BLaER1 treated with 17β-estradiol and CSF1 and Interleukin-3, amounts not matched to agents 10 nM and 100 nM (cell line): ENCODE measurements at regions not wholly inside any gene's neighbourhood (a gene's known extent, or its start where the extent isn't known, plus 50 kb on each side); places are given as distances from the start of the nearest gene placed in this dataset.

Experiments
- H3K27ac ChIP-seq, 11 experiments: shearing (Covaris generic); formaldehyde crosslinking; 2 replicates each; pipeline ENCODE4 v1.8.1; 2022
- H3K27me3 ChIP-seq, 11 experiments: shearing (Covaris generic); formaldehyde crosslinking; 2 replicates each; pipeline ENCODE4 v1.8.1; 2022
- H3K36me3 ChIP-seq, 11 experiments: shearing (Covaris generic); formaldehyde crosslinking; 2 replicates each; pipeline ENCODE4 v1.8.1; 2022
- H3K4me1 ChIP-seq, 10 experiments: shearing (Covaris generic); formaldehyde crosslinking; 2 replicates each; pipeline ENCODE4 v1.8.1; 2022
- H3K4me2 ChIP-seq, 11 experiments: shearing (Covaris generic); formaldehyde crosslinking; 2 replicates each; pipeline ENCODE4 v1.8.1; 2022
- H3K4me3 ChIP-seq, 10 experiments: shearing (Covaris generic); formaldehyde crosslinking; 2 replicates each; pipeline ENCODE4 v1.8.1; 2022
- H3K9ac ChIP-seq, 11 experiments: shearing (Covaris generic); formaldehyde crosslinking; 2 replicates each; pipeline ENCODE4 v1.8.1; 2022
- H3K9me3 ChIP-seq, 11 experiments: shearing (Covaris generic); formaldehyde crosslinking; replicated peaks in 1 of 11; 2 replicates each; pipeline ENCODE4 v1.8.1; 2022
- H4K20me1 ChIP-seq, 11 experiments: shearing (Covaris generic); formaldehyde crosslinking; 2 replicates each; pipeline ENCODE4 v1.8.1; 2022
- Cebpa-rat ChIP-seq, 11 experiments: shearing (Covaris generic); IDR thresholded peaks; 2 replicates each; pipeline ENCODE4 v1.8.1; 2022

DNA sequence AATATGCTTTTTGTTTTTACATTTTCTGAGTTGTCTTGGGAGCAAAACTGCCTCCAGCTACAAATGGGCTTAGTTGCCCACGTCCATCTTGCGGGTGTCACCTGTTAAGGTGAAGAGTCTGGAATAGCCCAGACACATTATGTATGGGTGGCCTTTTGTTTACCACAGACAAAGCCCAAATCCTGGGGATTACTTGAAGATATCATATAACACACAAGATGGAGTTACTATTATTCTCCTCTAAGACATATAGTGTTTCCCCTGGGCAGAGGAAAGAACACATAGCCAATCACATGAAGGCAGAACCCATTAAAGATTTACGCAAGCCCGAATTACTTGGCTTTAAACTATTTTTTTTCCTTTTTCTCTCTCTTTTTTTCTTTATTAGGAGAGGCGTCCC, 625.6 kb upstream of the FAM241A start:
- TF ChIP-seq Cebpa-rat (IDR thresholded peaks at IDR 0.05) = no peak
- no peaks in the 10 kb centered on the region for H3K27me3 ChIP-seq
- no peaks in the 10 kb centered on the region for H3K36me3 ChIP-seq
- H3K9me3 ChIP-seq = no peaks in the 10 kb centered on the region
- no peak overlapping the region for H3K27ac ChIP-seq
- no peak overlapping the region for H3K4me2 ChIP-seq
- no peaks in the 10 kb centered on the region for H4K20me1 ChIP-seq
- H3K4me1 ChIP-seq = no peaks in the 10 kb centered on the region
- H3K9ac ChIP-seq = no peak overlapping the region
- H3K4me3 ChIP-seq = no peak overlapping the region

DNA sequence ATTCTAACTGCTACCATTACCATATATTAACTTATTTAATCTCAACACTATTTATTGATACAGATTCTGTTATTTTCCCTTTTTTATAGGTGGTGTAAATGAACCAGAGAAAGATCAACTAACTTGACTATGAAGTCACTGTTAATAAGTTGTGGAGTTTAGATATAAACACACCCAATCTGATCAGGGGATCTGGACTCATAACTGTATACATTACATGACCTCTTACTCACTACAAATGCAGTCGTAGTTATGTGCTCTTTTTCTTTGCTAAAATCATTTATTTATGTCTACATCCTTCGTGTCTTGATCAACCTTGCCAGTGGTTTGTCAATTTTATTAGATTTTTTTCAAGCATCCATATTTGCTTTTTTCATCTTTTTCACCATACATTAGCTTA, 614.8 kb upstream of the FAM241A start:
- TF ChIP-seq Cebpa-rat (IDR thresholded peaks at IDR 0.05) = no peak
- Histone ChIP-seq H3K36me3 (no peaks in the 10 kb centered on the region), H3K27me3 (no peaks in the 10 kb centered on the region), H3K4me1 (no peaks in the 10 kb centered on the region), H3K9me3 (peaks cover 0 to 6% (median 0%) of the 10 kb centered on the region in 11 experiments; a peak in 2 of 22 replicates), H3K9ac (no peak overlapping the region), H4K20me1 (no peaks in the 10 kb centered on the region), H3K4me3 (no peak overlapping the region), H3K27ac (no peak overlapping the region), H3K4me2 (no peak overlapping the region)

DNA sequence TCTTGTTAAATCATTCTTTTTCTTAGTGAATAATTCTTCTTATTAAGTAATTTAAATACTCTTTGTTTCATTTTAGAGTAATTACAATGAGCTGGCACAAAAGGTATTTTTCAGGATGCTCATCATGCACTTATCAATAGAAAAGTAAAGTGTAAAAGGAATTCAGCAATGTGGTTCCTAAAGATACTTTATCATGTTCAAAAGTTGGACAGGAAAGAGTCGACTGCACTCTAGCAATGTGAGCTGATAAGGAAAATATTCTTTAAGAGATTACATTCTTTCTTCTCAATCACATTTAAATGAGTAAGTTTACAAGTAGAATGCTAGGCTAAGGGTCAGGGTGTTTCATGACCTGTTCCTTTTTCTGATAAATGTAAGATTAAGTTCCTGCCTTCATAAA, 609.5 kb upstream of the FAM241A start:
- Histone ChIP-seq H3K4me2 (no peak overlapping the region), H3K27ac (no peak overlapping the region), H3K9me3 (no peaks in the 10 kb centered on the region), H3K36me3 (no peaks in the 10 kb centered on the region), H3K4me3 (no peak overlapping the region), H4K20me1 (no peaks in the 10 kb centered on the region), H3K9ac (no peak overlapping the region), H3K4me1 (no peaks in the 10 kb centered on the region), H3K27me3 (no peaks in the 10 kb centered on the region)
- TF ChIP-seq Cebpa-rat (IDR thresholded peaks at IDR 0.05) = no peak

DNA sequence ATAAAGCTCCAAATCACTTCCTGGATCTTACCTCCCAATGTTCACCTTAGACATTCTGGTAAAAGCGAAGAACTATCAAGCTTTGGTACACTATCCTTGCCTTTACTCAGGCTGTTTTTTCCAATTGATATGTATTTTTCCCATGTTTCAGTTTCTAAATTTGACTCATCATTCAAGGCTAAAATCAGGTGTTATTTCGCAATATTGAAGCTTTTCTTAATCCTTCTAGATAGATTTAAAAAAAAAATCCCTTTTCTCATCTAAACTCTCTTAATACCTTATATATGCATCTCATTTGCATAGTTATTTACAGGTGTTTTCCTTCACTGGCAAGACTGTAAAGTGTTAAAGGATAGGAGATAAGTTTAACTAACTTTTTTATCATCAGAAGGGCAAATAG, 608.1 kb upstream of the FAM241A start:
- peak in 2 of 11 experiments; percentile 50; a peak in 2 of 22 replicates for TF ChIP-seq Cebpa-rat (IDR thresholded peaks at IDR 0.05)
- no peaks in the 10 kb centered on the region for H3K27me3 ChIP-seq
- no peak overlapping the region for H3K9ac ChIP-seq
- no peaks in the 10 kb centered on the region for H3K9me3 ChIP-seq
- H3K27ac ChIP-seq = no peak overlapping the region
- no peaks in the 10 kb centered on the region for H4K20me1 ChIP-seq
- H3K4me3 ChIP-seq = no peak overlapping the region
- H3K36me3 ChIP-seq = no peaks in the 10 kb centered on the region
- H3K4me1 ChIP-seq = no peaks in the 10 kb centered on the region
- no peak overlapping the region for H3K4me2 ChIP-seq

DNA sequence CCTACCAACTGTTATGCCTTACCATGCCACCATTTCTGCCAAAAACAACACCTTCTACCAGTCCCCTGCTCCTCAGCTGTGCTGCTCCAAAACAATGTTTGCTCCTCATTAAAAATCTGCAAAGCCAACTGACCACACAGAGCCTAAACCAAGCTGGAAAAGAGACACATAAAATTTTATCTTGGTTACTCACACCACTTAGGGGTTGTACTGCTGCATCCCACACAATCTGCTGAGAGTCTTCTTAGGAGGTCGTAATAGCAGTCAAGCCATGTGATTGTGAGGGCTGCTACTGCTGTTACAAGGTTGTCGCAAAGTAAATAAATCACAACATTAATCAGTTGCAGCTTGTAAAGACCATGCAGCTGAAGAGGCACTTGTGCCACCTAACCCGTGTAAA, 607.4 kb upstream of the FAM241A start:
- Histone ChIP-seq H3K27ac (no peak overlapping the region), H3K9me3 (no peaks in the 10 kb centered on the region), H3K4me1 (no peaks in the 10 kb centered on the region), H3K4me3 (no peak overlapping the region), H3K4me2 (no peak overlapping the region), H3K9ac (no peak overlapping the region), H3K27me3 (no peaks in the 10 kb centered on the region), H4K20me1 (no peaks in the 10 kb centered on the region), H3K36me3 (no peaks in the 10 kb centered on the region)
- no peak for TF ChIP-seq Cebpa-rat (IDR thresholded peaks at IDR 0.05)

DNA sequence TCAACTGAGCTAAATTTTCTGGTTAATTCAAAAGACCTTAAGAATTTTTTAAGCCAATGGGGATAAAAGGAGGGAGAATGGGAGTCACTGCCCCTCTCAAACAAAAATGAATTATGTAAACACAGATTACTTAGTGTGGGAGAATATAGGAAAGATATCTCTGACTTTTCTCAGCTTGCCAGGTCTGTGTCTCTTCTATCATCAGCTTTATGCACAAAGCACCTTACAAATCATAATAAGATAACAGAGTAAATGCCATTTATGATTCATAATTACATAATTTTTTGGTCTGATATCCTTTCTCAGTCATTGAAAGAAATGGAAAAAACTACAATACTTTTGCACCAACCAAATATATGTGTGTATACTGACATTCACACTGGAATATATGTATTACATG, 604.6 kb upstream of the FAM241A start:
- no peak for TF ChIP-seq Cebpa-rat (IDR thresholded peaks at IDR 0.05)
- Histone ChIP-seq H3K9ac (no peak overlapping the region), H3K4me1 (no peaks in the 10 kb centered on the region), H3K36me3 (no peaks in the 10 kb centered on the region), H3K27ac (no peak overlapping the region), H4K20me1 (no peaks in the 10 kb centered on the region), H3K9me3 (no peaks in the 10 kb centered on the region), H3K4me3 (no peak overlapping the region), H3K4me2 (no peak overlapping the region), H3K27me3 (no peaks in the 10 kb centered on the region; a peak in 1 of 22 replicates)

DNA sequence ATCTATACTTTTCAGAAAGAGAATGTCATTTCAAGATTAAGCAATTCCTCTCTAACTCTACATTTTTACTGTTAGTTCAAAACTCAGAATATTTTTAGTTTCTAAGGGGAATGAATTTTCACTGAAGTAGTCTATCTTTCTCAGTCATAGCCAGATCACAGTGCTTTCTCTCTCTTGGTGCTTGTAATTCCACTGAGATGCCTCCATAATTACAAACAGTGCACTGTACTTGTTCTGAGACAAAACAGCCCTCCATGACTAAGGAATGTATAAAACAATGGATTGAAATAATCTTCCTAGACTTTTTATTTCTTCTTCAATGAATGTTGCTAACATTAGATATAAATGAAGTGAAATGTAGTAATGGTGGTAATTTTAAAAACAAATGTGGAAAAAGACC, 603.2 kb upstream of the FAM241A start:
- Histone ChIP-seq H3K9me3 (no peaks in the 10 kb centered on the region), H3K36me3 (no peaks in the 10 kb centered on the region), H4K20me1 (no peaks in the 10 kb centered on the region), H3K9ac (no peak overlapping the region), H3K4me2 (no peak overlapping the region), H3K4me3 (no peak overlapping the region), H3K4me1 (no peaks in the 10 kb centered on the region), H3K27me3 (no peaks in the 10 kb centered on the region; a peak in 1 of 22 replicates), H3K27ac (no peak overlapping the region)
- no peak for TF ChIP-seq Cebpa-rat (IDR thresholded peaks at IDR 0.05)

DNA sequence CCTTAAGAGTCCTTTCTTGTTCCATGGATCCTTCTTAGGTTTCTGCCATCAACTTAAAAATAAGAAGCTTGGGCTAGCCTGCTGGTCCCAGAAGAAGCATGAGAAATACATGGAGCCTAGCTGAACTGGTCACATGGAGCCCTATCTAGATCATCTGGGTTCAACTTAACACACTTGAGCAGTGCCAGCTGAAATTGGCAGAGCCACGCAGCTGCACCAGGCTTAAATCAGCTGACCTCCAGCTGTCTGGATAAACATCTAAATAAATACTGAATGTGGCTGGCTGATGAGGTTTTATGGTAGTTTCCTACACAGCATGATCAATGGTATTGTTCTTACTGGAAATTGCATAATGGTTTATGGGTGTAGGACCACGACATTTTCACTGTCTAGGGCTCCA, 598.4 kb upstream of the FAM241A start:
- no peak for TF ChIP-seq Cebpa-rat (IDR thresholded peaks at IDR 0.05)
- Histone ChIP-seq H3K9me3 (no peaks in the 10 kb centered on the region), H3K4me3 (no peak overlapping the region), H4K20me1 (no peaks in the 10 kb centered on the region), H3K4me2 (no peak overlapping the region), H3K27ac (no peak overlapping the region), H3K36me3 (no peaks in the 10 kb centered on the region), H3K9ac (no peak overlapping the region), H3K27me3 (no peaks in the 10 kb centered on the region; a peak in 1 of 22 replicates), H3K4me1 (no peaks in the 10 kb centered on the region)

DNA sequence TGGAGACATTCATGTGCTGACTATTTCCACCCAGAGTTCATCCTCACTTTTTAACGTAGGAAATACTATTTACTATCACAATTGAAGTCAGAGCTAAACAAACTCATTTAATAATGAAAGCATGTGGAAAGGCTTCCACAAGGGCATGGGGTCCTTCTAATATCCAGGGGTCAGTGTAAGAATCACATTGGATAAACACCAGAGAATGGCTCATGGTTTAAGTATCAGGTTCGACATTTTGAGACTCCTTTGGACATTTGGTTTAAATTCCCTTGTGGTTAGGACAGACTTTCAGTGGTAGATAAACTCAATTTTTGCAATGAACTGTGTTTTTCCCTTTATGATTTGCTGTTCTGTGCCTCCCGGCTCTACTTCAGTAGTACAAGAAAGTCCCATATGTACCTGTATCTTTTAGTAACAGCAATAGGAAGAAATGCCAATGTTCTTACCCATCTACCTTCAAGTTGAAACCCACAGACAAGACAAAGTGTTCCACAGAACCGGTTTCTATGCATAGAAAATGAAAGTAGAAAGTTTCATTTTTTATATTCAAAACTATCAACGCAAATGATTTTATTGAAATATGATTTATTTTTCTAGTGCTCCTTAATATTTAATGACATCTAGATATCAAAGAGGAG, 589.0 kb upstream of the FAM241A start:
- H3K4me3 ChIP-seq = no peak overlapping the region

DNA sequence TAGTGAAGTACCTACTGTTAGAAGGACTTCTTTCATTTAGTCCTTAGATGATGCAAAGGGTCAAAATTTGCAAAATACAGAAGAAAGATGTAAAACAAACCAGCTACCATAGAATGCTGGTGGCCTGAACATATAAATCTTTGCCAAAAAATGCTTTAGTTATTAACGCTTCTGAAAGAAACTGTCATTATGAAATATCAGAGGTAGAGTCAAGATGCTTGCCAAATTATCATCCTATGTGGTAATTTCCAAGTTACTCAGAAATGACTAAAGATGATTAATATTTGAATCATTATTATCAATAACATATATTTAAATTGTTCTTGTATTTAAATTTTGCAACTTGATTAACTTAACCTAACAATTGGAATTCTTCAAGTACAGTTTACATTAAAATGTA, 588.4 kb upstream of the FAM241A start:
- no peak for TF ChIP-seq Cebpa-rat (IDR thresholded peaks at IDR 0.05)
- Histone ChIP-seq H3K9me3 (no peaks in the 10 kb centered on the region), H3K4me1 (no peaks in the 10 kb centered on the region), H3K9ac (no peak overlapping the region), H3K27ac (no peak overlapping the region), H3K36me3 (no peaks in the 10 kb centered on the region), H3K27me3 (no peaks in the 10 kb centered on the region), H3K4me2 (no peak overlapping the region), H3K4me3 (no peak overlapping the region), H4K20me1 (no peaks in the 10 kb centered on the region)

More for the DNA sequence above, 589.0 kb upstream of the FAM241A start:
- no peaks in the 10 kb centered on the region for H3K9me3 ChIP-seq
- no peak for TF ChIP-seq Cebpa-rat (IDR thresholded peaks at IDR 0.05)
- H3K9ac ChIP-seq = no peak overlapping the region
- no peaks in the 10 kb centered on the region for H3K4me1 ChIP-seq
- no peaks in the 10 kb centered on the region for H4K20me1 ChIP-seq
- H3K4me2 ChIP-seq = no peak overlapping the region
- H3K27me3 ChIP-seq = no peaks in the 10 kb centered on the region
- no peaks in the 10 kb centered on the region for H3K36me3 ChIP-seq
- H3K27ac ChIP-seq = no peak overlapping the region
